Fibroblast of villous mesenchyme (primary cell): ENCODE measurements at regions not wholly inside any gene's neighbourhood (a gene's known extent, or its start where the extent isn't known, plus 50 kb on each side); places are given as distances from the start of the nearest gene placed in this dataset.
"Not testable (repeated sequence)": the region's sequence is repeated elsewhere in the genome, so short reads cannot be mapped to it uniquely, and the experiment has no call there.

ENCODE experiments used
- DNase-seq: peaks from one replicate; pipeline ENCODE4 v3.0.0-alpha.2; 2010; ENCODE audit warnings: low read depth
- H3K4me3 ChIP-seq: 2 replicates; pipeline ENCODE4 v1.5.1; 2011; ENCODE audit warnings: low read depth, mild to moderate bottlenecking, low read length
- CTCF ChIP-seq: IDR thresholded peaks from 2 replicates; pipeline ENCODE4 v1.5.1; 2012; ENCODE audit warnings: low read depth, mild to moderate bottlenecking, low read length; ENCODE audit not compliant: insufficient read depth

GRCh38 chr4:134700251-134700650, 498.7 kb upstream of the PABPC4L start:
- TF ChIP-seq CTCF = no peak
- no peak overlapping the region for H3K4me3 ChIP-seq
- DNase-seq = no peak

- not testable (repeated sequence) for H3K4me3 ChIP-seq, DNase-seq
These were observed 497.2 kb upstream of the PABPC4L start for GRCh38 chr4:134698831-134699230.

GRCh38 chr4:134695433-134695832, 493.8 kb upstream of the PABPC4L start:
- DNase-seq = no peak
- H3K4me3 ChIP-seq = no peak overlapping the region
- TF ChIP-seq CTCF = no peak

- DNase-seq = peak; percentile 1
- TF ChIP-seq CTCF = no peak
- H3K4me3 ChIP-seq = no peak overlapping the region
These were observed 490.3 kb upstream of the PABPC4L start for GRCh38 chr4:134691915-134692314.

- no peak overlapping the region for H3K4me3 ChIP-seq
- no peak for TF ChIP-seq CTCF
- DNase-seq = no peak
These were observed 486.3 kb upstream of the PABPC4L start for GRCh38 chr4:134687646-134688628.

GRCh38 chr4:134677209-134677814, 475.7 kb upstream of the PABPC4L start:
- TF ChIP-seq CTCF = no peak
- DNase-seq = no peak
- no peak overlapping the region for H3K4me3 ChIP-seq

- no peak for DNase-seq
- TF ChIP-seq CTCF = no peak
- no peak overlapping the region for H3K4me3 ChIP-seq
These were observed 466.6 kb upstream of the PABPC4L start for GRCh38 chr4:134668237-134668636.
